HG03280 (cell line): ENCODE measurements at regions not wholly inside any gene's neighbourhood (a gene's known extent, or its start where the extent isn't known, plus 50 kb on each side); places are given as distances from the start of the nearest gene placed in this dataset.

Source experiments
- ATAC-seq: cut with Tn5 transposase; IDR thresholded peaks from one replicate; pipeline ENCODE4 v1.9.1; 2021; ENCODE audit warnings: mild to moderate bottlenecking, moderate library complexity; ENCODE audit not compliant: unreplicated experiment

GRCh38 chr2:3100386-3100785, 277.2 kb downstream of the EIPR1 start:
- no peak for ATAC-seq

- ATAC-seq: no peak
Measured at GRCh38 chr2:3099860-3100234, 277.8 kb downstream of the EIPR1 start.

- no peak for ATAC-seq
Measured at GRCh38 chr2:3099145-3099859, 278.3 kb downstream of the EIPR1 start.

- no peak for ATAC-seq
Measured at GRCh38 chr2:3098231-3098630, 279.4 kb downstream of the EIPR1 start.

GRCh38 chr2:3097804-3098203, 279.8 kb downstream of the EIPR1 start:
- ATAC-seq: no peak

- no peak for ATAC-seq
Measured at GRCh38 chr2:3094999-3095958, 282.3 kb downstream of the EIPR1 start.

GRCh38 chr2:3094318-3094717, 283.3 kb downstream of the EIPR1 start:
- no peak for ATAC-seq

- no peak for ATAC-seq
Measured at GRCh38 chr2:3091696-3092095, 285.9 kb downstream of the EIPR1 start.

- no peak for ATAC-seq
Measured at GRCh38 chr2:3082705-3083104, 294.9 kb downstream of the EIPR1 start.

GRCh38 chr2:3079959-3080948, 297.4 kb downstream of the EIPR1 start:
- ATAC-seq: no peak

- no peak for ATAC-seq
Measured at GRCh38 chr2:3079466-3079865, 298.2 kb downstream of the EIPR1 start.

- no peak for ATAC-seq
Measured at GRCh38 chr2:3078684-3079083, 298.9 kb downstream of the EIPR1 start.

GRCh38 chr2:3076848-3077642, 300.6 kb downstream of the EIPR1 start:
- no peak for ATAC-seq

- no peak for ATAC-seq
Measured at GRCh38 chr2:3075991-3076340, 301.7 kb downstream of the EIPR1 start.

- no peak for ATAC-seq
Measured at GRCh38 chr2:3075316-3075990, 302.2 kb downstream of the EIPR1 start.

- no peak for ATAC-seq
Measured at GRCh38 chr2:3073704-3074103, 303.9 kb downstream of the EIPR1 start.

GRCh38 chr2:3073041-3073595, 304.5 kb downstream of the EIPR1 start:
- no peak for ATAC-seq

GRCh38 chr2:3071685-3072263, 305.8 kb downstream of the EIPR1 start:
- ATAC-seq: no peak

GRCh38 chr2:3066831-3067230, 310.8 kb downstream of the EIPR1 start:
- ATAC-seq: no peak
